ENCODE measurements at regions not wholly inside any gene's neighbourhood (a gene's known extent, or its start where the extent isn't known, plus 50 kb on each side); places are given as distances from the start of the nearest gene placed in this dataset.

GRCh38 chr18:37661061-37661460 is 95.5 kb upstream of the CELF4 start:
- TF ChIP-seq, protein P1, sequence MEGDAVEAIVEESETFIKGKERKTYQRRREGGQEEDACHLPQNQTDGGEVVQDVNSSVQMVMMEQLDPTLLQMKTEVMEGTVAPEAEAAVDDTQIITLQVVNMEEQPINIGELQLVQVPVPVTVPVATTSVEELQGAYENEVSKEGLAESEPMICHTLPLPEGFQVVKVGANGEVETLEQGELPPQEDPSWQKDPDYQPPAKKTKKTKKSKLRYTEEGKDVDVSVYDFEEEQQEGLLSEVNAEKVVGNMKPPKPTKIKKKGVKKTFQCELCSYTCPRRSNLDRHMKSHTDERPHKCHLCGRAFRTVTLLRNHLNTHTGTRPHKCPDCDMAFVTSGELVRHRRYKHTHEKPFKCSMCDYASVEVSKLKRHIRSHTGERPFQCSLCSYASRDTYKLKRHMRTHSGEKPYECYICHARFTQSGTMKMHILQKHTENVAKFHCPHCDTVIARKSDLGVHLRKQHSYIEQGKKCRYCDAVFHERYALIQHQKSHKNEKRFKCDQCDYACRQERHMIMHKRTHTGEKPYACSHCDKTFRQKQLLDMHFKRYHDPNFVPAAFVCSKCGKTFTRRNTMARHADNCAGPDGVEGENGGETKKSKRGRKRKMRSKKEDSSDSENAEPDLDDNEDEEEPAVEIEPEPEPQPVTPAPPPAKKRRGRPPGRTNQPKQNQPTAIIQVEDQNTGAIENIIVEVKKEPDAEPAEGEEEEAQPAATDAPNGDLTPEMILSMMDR (IDR thresholded peaks at IDR 0.05), result no peak
- TF ChIP-seq POLR2A (IDR thresholded peaks at IDR 0.05), result no peak
- TF ChIP-seq POLR2AphosphoS5 (IDR thresholded peaks at IDR 0.05), result no peak
- TF ChIP-seq EP300 (IDR thresholded peaks at IDR 0.05; ENCODE audit: low read depth), result no peak
